HEK293 (cell line): ENCODE measurements at regions not wholly inside any gene's neighbourhood (a gene's known extent, or its start where the extent isn't known, plus 50 kb on each side); places are given as distances from the start of the nearest gene placed in this dataset.

Source experiments
- CTCF ChIA-PET: fragments of 350-600 bp; formaldehyde crosslinking; extraction: SDS; loops from one replicate; lab custom pipeline; 2021; ENCODE audit warnings: antibody characterized with exemption; lab: Yijun Ruan, JAX
- POLR2A ChIA-PET: fragments of 300-600 bp; formaldehyde crosslinking; extraction: SDS; loops from one replicate; lab custom pipeline; 2020; ENCODE audit warnings: antibody characterized with exemption, inconsistent platforms; lab: Yijun Ruan, JAX
- H3K27ac ChIP-seq: fragments of 200-500 bp; sonication (Bioruptor generic); 2 replicates; pipeline ENCODE4 v1.5.1; 2014; ENCODE audit warnings: low read depth, low read length, control low read depth, inconsistent platforms; ENCODE audit errors: extremely low read depth
- H3K36me3 ChIP-seq, 2 experiments: fragments of 200-500 bp in 1 of 2; sonication (Bioruptor generic) in 1 of 2; 1 replicate in 1 of 2; 2 replicates in 1 of 2; pipeline ENCODE4 v1.5.1; 2014 to 2017; ENCODE audit warnings: inconsistent platforms in 2 of 2, low read length in 2 of 2; ENCODE audit not compliant: control insufficient read depth in 2 of 2, insufficient read depth in 1 of 2
- H3K4me1 ChIP-seq: fragments of 200-500 bp; sonication (Bioruptor generic); 2 replicates; pipeline ENCODE4 v1.5.1; 2014; ENCODE audit warnings: mild to moderate bottlenecking, low read length, inconsistent platforms; ENCODE audit not compliant: control insufficient read depth, insufficient read depth
- H3K4me3 ChIP-seq: 2 replicates; pipeline ENCODE4 v1.5.1; 2011; ENCODE audit warnings: low read depth, mild to moderate bottlenecking, control low read depth, low read length, moderate library complexity
- H3K9me3 ChIP-seq: fragments of 200-500 bp; sonication (Bioruptor generic); 2 replicates; pipeline ENCODE4 v1.5.1; 2014; ENCODE audit warnings: low read depth, low read length, inconsistent platforms; ENCODE audit not compliant: control insufficient read depth, insufficient read depth
- EGR2 ChIP-seq: fragments of 450-650 bp; formaldehyde crosslinking; IDR thresholded peaks from 2 replicates; pipeline ENCODE4 v1.5.1; 2016; ENCODE audit warnings: low read depth, missing biosample characterization, missing genetic modification characterization
- GFI1B ChIP-seq: fragments of 450-650 bp; formaldehyde crosslinking; IDR thresholded peaks from 2 replicates; pipeline ENCODE4 v1.5.1; 2016; ENCODE audit warnings: missing biosample characterization, missing genetic modification characterization
- GLI2 ChIP-seq: fragments of 450-650 bp; formaldehyde crosslinking; IDR thresholded peaks from 2 replicates; pipeline ENCODE4; 2017; ENCODE audit warnings: missing biosample characterization, missing genetic modification characterization, low read depth, borderline replicate concordance
- HOXD13 ChIP-seq: sonication (generic); formaldehyde crosslinking; IDR thresholded peaks from 2 replicates; pipeline ENCODE4 v1.8.0; 2022; ENCODE audit warnings: missing genetic modification reagents, borderline replicate concordance
- KLF1 ChIP-seq: fragments of 450-650 bp; formaldehyde crosslinking; IDR thresholded peaks from 2 replicates; pipeline ENCODE4 v1.5.1; 2016; ENCODE audit warnings: missing biosample characterization, missing genetic modification characterization
- KLF10 ChIP-seq: fragments of 450-650 bp; IDR thresholded peaks from 2 replicates; pipeline ENCODE4 v1.5.1; 2018; ENCODE audit warnings: missing biosample characterization, mild to moderate bottlenecking, missing genetic modification characterization
- KLF7 ChIP-seq: fragments of 450-650 bp; formaldehyde crosslinking; IDR thresholded peaks from 2 replicates; pipeline ENCODE4 v1.5.1; 2016; ENCODE audit warnings: missing biosample characterization, missing genetic modification characterization, borderline replicate concordance
- KLF9 ChIP-seq: fragments of 450-650 bp; formaldehyde crosslinking; IDR thresholded peaks from 2 replicates; pipeline ENCODE4 v1.5.1; 2016; ENCODE audit warnings: missing biosample characterization, missing genetic modification characterization, low read depth
- REST ChIP-seq: fragments of 450-650 bp; formaldehyde crosslinking; IDR thresholded peaks from 2 replicates; pipeline ENCODE4 v1.5.1; 2016; ENCODE audit warnings: missing biosample characterization, missing genetic modification characterization
- ZBTB49 ChIP-seq: fragments of 450-650 bp; formaldehyde crosslinking; IDR thresholded peaks from 2 replicates; pipeline ENCODE4 v1.5.1; 2016; ENCODE audit warnings: missing biosample characterization, missing genetic modification characterization, low read depth
- ZFHX2 ChIP-seq: fragments of 450-650 bp; formaldehyde crosslinking; conservative IDR thresholded peaks from 2 replicates; pipeline ENCODE4 v1.5.1; 2016; ENCODE audit warnings: missing biosample characterization, missing genetic modification characterization
- ZNF19 ChIP-seq: fragments of 450-650 bp; formaldehyde crosslinking; IDR thresholded peaks from 2 replicates; pipeline ENCODE4; 2016; ENCODE audit warnings: missing biosample characterization, missing genetic modification characterization, low read depth
- ZNF280D ChIP-seq: fragments of 450-650 bp; formaldehyde crosslinking; IDR thresholded peaks from 2 replicates; pipeline ENCODE4 v1.5.1; 2016; ENCODE audit warnings: missing biosample characterization, missing genetic modification characterization
- ZNF37A ChIP-seq: fragments of 450-650 bp; IDR thresholded peaks from 2 replicates; pipeline ENCODE4 v1.5.1; 2018; ENCODE audit warnings: missing biosample characterization, missing genetic modification characterization
- ZNF423 ChIP-seq: fragments of 450-650 bp; formaldehyde crosslinking; IDR thresholded peaks from 2 replicates; pipeline ENCODE4 v1.5.1; 2016; ENCODE audit warnings: missing biosample characterization, missing genetic modification characterization
- ZNF473 ChIP-seq: fragments of 450-650 bp; formaldehyde crosslinking; IDR thresholded peaks from 2 replicates; pipeline ENCODE4 v1.5.1; 2017; ENCODE audit warnings: missing biosample characterization, missing genetic modification characterization
- ZNF521 ChIP-seq: fragments of 450-650 bp; formaldehyde crosslinking; IDR thresholded peaks from 2 replicates; pipeline ENCODE4 v1.5.1; 2017; ENCODE audit warnings: missing biosample characterization, mild to moderate bottlenecking, missing genetic modification characterization
- ZNF544 ChIP-seq: fragments of 450-650 bp; formaldehyde crosslinking; IDR thresholded peaks from 2 replicates; pipeline ENCODE4 v1.5.0; 2017; ENCODE audit warnings: missing biosample characterization, missing genetic modification characterization
- ZNF561 ChIP-seq: fragments of 450-650 bp; IDR thresholded peaks from 2 replicates; pipeline ENCODE4 v1.5.1; 2018; ENCODE audit warnings: missing biosample characterization, missing genetic modification characterization, borderline replicate concordance
- ZNF585B ChIP-seq: fragments of 450-650 bp; formaldehyde crosslinking; IDR thresholded peaks from 2 replicates; pipeline ENCODE4 v1.5.1; 2016; ENCODE audit warnings: missing biosample characterization, missing genetic modification characterization
- ZNF600 ChIP-seq: fragments of 450-650 bp; formaldehyde crosslinking; IDR thresholded peaks from 2 replicates; pipeline ENCODE4 v1.5.1; 2016; ENCODE audit warnings: missing biosample characterization, missing genetic modification characterization
- ZNF626 ChIP-seq: fragments of 450-650 bp; sonication (Bioruptor Pico); formaldehyde crosslinking; IDR thresholded peaks from 2 replicates; pipeline ENCODE4 v1.5.1; 2018; ENCODE audit warnings: missing biosample characterization, missing genetic modification characterization, inconsistent platforms
- ZNF658 ChIP-seq: fragments of 450-650 bp; formaldehyde crosslinking; IDR thresholded peaks from 2 replicates; pipeline ENCODE4; 2016; ENCODE audit warnings: missing biosample characterization, missing genetic modification characterization
- ZNF670 ChIP-seq: fragments of 450-650 bp; formaldehyde crosslinking; IDR thresholded peaks from 2 replicates; pipeline ENCODE4 v1.5.1; 2016; ENCODE audit warnings: missing biosample characterization, missing genetic modification characterization, low read depth
- ZNF677 ChIP-seq: fragments of 450-650 bp; IDR thresholded peaks from 2 replicates; pipeline ENCODE4 v1.5.0; 2018; ENCODE audit warnings: missing biosample characterization, mild to moderate bottlenecking, missing genetic modification characterization, moderate library complexity
- ZNF704 ChIP-seq: fragments of 450-650 bp; formaldehyde crosslinking; IDR thresholded peaks from 2 replicates; pipeline ENCODE4 v1.5.1; 2016; ENCODE audit warnings: missing biosample characterization, missing genetic modification characterization
- ZNF768 ChIP-seq: fragments of 450-650 bp; formaldehyde crosslinking; IDR thresholded peaks from 2 replicates; pipeline ENCODE4 v1.5.1; 2018; ENCODE audit warnings: missing biosample characterization, mild to moderate bottlenecking, missing genetic modification characterization

GRCh38 chr4:178689926-178690325 lies 1247.7 kb upstream of the AGA start (continued):
- TF ChIP-seq ZNF704 (tag by site-specific recombination) (no peak), ZNF600 (tag by site-specific recombination) (no peak), ZNF544 (no peak), ZFHX2 (tag by site-specific recombination) (no peak), ZNF280D (no peak), KLF10 (tag by site-specific recombination) (no peak), ZNF37A (tag by site-specific recombination) (no peak), ZBTB49 (tag by site-specific recombination) (no peak)

GRCh38 chr4:178693816-178694215 lies 1251.6 kb upstream of the AGA start:
- no peak for TF ChIP-seq KLF9
- TF ChIP-seq ZNF626 (tag by site-specific recombination) = no peak
- no peak for TF ChIP-seq ZNF768 (tag by site-specific recombination)
- TF ChIP-seq ZNF670 (tag by site-specific recombination) = no peak
- TF ChIP-seq KLF7 = no peak
- TF ChIP-seq ZNF19 (tag by site-specific recombination) = no peak
- no peak for TF ChIP-seq EGR2
- POLR2A ChIA-PET = no interaction called here
- no peaks in the 10 kb centered on the region for H3K36me3 ChIP-seq
- H3K9me3 ChIP-seq = no peaks in the 10 kb centered on the region
- no peak overlapping the region for H3K4me3 ChIP-seq
- CTCF ChIA-PET = no interaction called here
- H3K4me1 ChIP-seq = no peaks in the 10 kb centered on the region
- H3K27ac ChIP-seq = no peak overlapping the region

- H3K36me3 ChIP-seq = no peaks in the 10 kb centered on the region
- H3K4me3 ChIP-seq = no peak overlapping the region
- no peaks in the 10 kb centered on the region for H3K9me3 ChIP-seq
- H3K4me1 ChIP-seq = no peaks in the 10 kb centered on the region
- CTCF ChIA-PET = no interaction called here
- no peak overlapping the region for H3K27ac ChIP-seq
- POLR2A ChIA-PET = no interaction called here
- TF ChIP-seq ZNF677 (tag by site-specific recombination) = no peak
- TF ChIP-seq ZNF473 (tag by site-specific recombination) = no peak
- TF ChIP-seq GLI2 = no peak
- TF ChIP-seq KLF1 = no peak
- TF ChIP-seq REST (tag by site-specific recombination) = no peak
- TF ChIP-seq ZNF521 (tag by site-specific recombination) = no peak
- TF ChIP-seq GFI1B (tag by site-specific recombination) = no peak
- TF ChIP-seq ZNF423 (tag by site-specific recombination) = no peak
- no peak for TF ChIP-seq ZNF561 (tag by site-specific recombination)
- TF ChIP-seq ZNF19 (tag by site-specific recombination) = no peak
- no peak for TF ChIP-seq HOXD13
- TF ChIP-seq ZNF585B (tag by site-specific recombination) = no peak
- TF ChIP-seq ZNF658 = no peak
These were observed 1254.3 kb upstream of the AGA start for GRCh38 chr4:178696515-178696914.
